MG63 (cell line): ENCODE measurements at regions not wholly inside any gene's neighbourhood (a gene's known extent, or its start where the extent isn't known, plus 50 kb on each side); places are given as distances from the start of the nearest gene placed in this dataset.

Experiments
- DNase-seq: peaks from one replicate; pipeline ENCODE4 v3.0.0-alpha.2; 2020
- H3K27me3 ChIP-seq: fragments of 250-450 bp; sonication (Bioruptor Pico); 2 replicates; pipeline ENCODE4 v1.5.1; 2020; ENCODE audit warnings: mild to moderate bottlenecking, moderate library complexity
- H3K36me3 ChIP-seq: fragments of 250-450 bp; sonication (Bioruptor Pico); 2 replicates; pipeline ENCODE4 v1.5.1; 2020; ENCODE audit warnings: mild to moderate bottlenecking, moderate library complexity
- H3K4me3 ChIP-seq: fragments of 250-450 bp; sonication (Bioruptor Pico); 2 replicates; pipeline ENCODE4 v1.5.1; 2020; ENCODE audit warnings: mild to moderate bottlenecking, moderate library complexity
- H3K9me3 ChIP-seq: fragments of 250-450 bp; sonication (Bioruptor Pico); 2 replicates; pipeline ENCODE4 v1.5.1; 2020; ENCODE audit warnings: mild to moderate bottlenecking, moderate library complexity

DNA sequence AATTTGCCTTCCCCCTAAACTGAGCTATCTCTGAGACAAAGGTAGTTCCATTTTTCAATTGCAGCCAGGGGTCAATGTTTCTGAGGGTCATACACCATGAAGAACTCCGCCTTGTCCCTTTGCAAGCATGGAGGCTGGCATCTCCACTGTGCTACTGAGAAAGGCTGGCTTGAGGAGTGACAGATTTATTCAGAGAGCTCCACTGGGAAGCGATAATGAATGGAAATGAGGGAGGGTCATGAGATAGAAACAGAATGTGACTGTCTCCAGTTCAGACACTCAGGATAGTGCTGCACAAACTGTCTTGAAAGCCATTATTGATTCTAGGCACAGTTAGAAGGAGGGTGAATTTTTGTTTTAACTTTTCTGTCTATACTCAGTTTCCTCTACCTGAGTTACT, 197.5 kb downstream of the ZNF326 start:
- Histone ChIP-seq H3K4me3 (no peak overlapping the region), H3K36me3 (no peaks in the 10 kb centered on the region), H3K9me3 (no peaks in the 10 kb centered on the region), H3K27me3 (no peaks in the 10 kb centered on the region)
- no peak for DNase-seq

DNA sequence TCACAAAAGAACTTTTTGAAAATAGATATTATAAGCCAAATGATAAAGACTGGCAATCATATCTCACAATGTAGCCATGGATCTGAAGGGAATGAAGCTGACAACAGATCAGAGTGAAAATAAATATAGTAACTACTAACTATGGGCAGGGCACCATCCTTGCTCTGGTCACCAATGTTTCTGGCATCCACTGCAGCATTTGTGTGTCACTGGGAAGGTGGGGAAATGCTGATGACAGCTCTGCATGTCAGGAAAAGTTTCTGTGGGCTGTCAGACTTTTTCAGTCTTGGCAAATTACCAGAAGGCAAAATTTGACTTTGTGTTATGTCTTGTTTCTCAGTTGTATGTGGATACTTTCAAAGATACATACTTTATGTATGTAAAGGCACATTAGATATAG, 195.6 kb downstream of the ZNF326 start:
- Histone ChIP-seq H3K36me3 (no peaks in the 10 kb centered on the region), H3K4me3 (no peak overlapping the region), H3K27me3 (no peaks in the 10 kb centered on the region), H3K9me3 (no peaks in the 10 kb centered on the region)
- no peak for DNase-seq

- H3K27me3 ChIP-seq, result no peaks in the 10 kb centered on the region
- no peaks in the 10 kb centered on the region for H3K36me3 ChIP-seq
- no peaks in the 10 kb centered on the region for H3K9me3 ChIP-seq
- no peak overlapping the region for H3K4me3 ChIP-seq
- DNase-seq, result no peak
Observed at GRCh38 chr1:90189889-90190288, 195.0 kb downstream of the ZNF326 start.

- no peaks in the 10 kb centered on the region for H3K36me3 ChIP-seq
- H3K4me3 ChIP-seq, result no peak overlapping the region
- no peaks in the 10 kb centered on the region for H3K9me3 ChIP-seq
- no peak for DNase-seq
- no peaks in the 10 kb centered on the region for H3K27me3 ChIP-seq
Observed at GRCh38 chr1:90187323-90187585, 192.3 kb downstream of the ZNF326 start.

GRCh38 chr1:90186506-90187322, 191.8 kb downstream of the ZNF326 start:
- no peak for DNase-seq
- Histone ChIP-seq H3K27me3 (no peaks in the 10 kb centered on the region), H3K36me3 (no peaks in the 10 kb centered on the region), H3K4me3 (no peak overlapping the region), H3K9me3 (no peaks in the 10 kb centered on the region)

- H3K9me3 ChIP-seq, result no peaks in the 10 kb centered on the region
- no peak for DNase-seq
- H3K27me3 ChIP-seq, result no peaks in the 10 kb centered on the region
- no peak overlapping the region for H3K4me3 ChIP-seq
- H3K36me3 ChIP-seq, result no peaks in the 10 kb centered on the region
Observed at GRCh38 chr1:90176530-90176929, 181.6 kb downstream of the ZNF326 start.

GRCh38 chr1:90175490-90176167, 180.7 kb downstream of the ZNF326 start:
- DNase-seq, result no peak
- Histone ChIP-seq H3K36me3 (no peaks in the 10 kb centered on the region), H3K9me3 (no peaks in the 10 kb centered on the region), H3K27me3 (no peaks in the 10 kb centered on the region), H3K4me3 (no peak overlapping the region)

DNA sequence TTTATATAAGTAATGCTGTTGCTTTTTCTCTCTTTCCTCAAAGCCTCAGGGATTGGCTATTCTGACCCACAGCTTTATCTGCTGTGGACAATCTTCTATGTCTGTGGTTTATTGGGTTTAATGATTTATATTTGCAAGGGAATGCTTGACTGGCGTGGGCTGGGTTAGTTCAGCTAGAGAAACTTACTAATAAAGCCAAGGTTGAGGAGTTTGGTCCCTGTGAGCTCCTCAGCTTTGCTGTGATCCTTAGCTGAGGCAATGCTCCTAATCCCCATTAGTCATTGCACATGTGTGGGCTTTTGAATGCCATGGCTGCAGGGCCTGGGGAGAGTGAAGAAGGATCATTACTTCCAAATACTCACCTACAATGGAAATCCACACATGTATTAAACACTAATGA, 179.3 kb downstream of the ZNF326 start:
- H3K36me3 ChIP-seq, result no peaks in the 10 kb centered on the region
- H3K9me3 ChIP-seq, result no peaks in the 10 kb centered on the region
- DNase-seq, result peak; percentile 18
- no peaks in the 10 kb centered on the region for H3K27me3 ChIP-seq
- no peak overlapping the region for H3K4me3 ChIP-seq

- Histone ChIP-seq H3K4me3 (no peak overlapping the region), H3K9me3 (no peaks in the 10 kb centered on the region), H3K27me3 (no peaks in the 10 kb centered on the region; the same call in 1 of the 2 replicates), H3K36me3 (no peaks in the 10 kb centered on the region)
- no peak for DNase-seq
Observed at GRCh38 chr1:90162216-90162615, 167.3 kb downstream of the ZNF326 start.

DNA sequence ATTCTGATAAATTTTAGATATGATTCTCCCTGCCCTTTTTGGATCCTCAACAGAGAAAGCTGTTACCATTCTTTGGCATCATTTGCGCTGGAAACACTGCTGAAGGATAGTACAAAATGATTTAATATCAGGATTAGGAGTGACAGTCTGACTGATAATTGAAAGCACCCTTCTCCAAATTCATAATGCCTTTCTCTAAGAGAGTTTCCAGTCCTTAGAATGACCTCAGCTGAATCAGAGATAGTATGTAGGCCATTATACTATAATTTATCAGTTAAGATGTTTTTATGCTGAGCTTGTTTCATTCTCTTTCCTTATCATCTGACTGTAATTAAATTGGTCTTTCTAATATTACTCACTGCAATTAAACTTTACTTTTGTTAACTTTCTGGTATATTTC, 166.7 kb downstream of the ZNF326 start:
- H3K4me3 ChIP-seq, result no peak overlapping the region
- no peaks in the 10 kb centered on the region; the same call in 1 of the 2 replicates for H3K27me3 ChIP-seq
- H3K9me3 ChIP-seq, result no peaks in the 10 kb centered on the region
- DNase-seq, result no peak
- no peaks in the 10 kb centered on the region for H3K36me3 ChIP-seq

- H3K4me3 ChIP-seq, result no peak overlapping the region
- H3K36me3 ChIP-seq, result no peaks in the 10 kb centered on the region
- H3K27me3 ChIP-seq, result no peaks in the 10 kb centered on the region
- no peak for DNase-seq
- no peaks in the 10 kb centered on the region for H3K9me3 ChIP-seq
Observed at GRCh38 chr1:90155721-90156487, 161.0 kb downstream of the ZNF326 start.

DNA sequence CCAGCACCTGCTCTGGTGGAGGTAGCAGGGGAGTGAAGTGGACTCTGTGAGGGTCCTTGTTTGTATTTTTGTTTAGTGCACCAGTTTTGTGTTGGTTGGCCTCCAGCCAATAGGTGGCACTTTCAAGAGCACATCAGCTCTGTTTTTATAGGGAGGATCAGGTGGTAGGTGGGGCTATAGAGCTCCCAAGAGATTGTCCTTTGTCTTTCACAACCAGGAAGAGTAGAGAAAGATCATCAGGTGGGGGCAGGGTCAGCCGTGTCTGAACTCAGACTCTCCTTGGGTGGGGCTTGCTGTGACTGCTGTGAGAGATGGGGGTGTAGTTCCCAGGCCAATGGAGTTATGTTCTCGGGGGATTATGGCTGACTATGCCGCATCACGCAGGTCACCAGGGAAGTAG, 159.8 kb downstream of the ZNF326 start:
- Histone ChIP-seq H3K27me3 (no peaks in the 10 kb centered on the region), H3K4me3 (no peak overlapping the region), H3K9me3 (no peaks in the 10 kb centered on the region), H3K36me3 (no peaks in the 10 kb centered on the region)
- no peak for DNase-seq

DNA sequence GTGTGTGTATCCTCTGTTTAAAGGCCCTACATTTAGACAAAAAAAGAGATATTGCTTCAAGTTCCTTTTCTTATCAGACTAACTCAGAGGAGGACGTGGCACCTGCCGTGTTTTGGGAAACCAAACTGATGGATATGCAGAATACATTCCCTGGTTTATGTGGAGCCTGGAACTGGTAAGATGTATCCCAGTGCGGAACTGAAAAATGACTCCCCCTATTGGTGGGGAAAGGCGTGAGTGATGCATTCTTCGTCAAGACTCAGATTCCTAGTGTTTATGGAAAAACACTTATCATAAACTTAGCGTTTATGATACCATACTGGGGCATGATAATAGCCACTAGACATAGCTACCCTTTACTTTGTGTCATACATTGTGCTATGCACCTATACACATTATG, 154.2 kb downstream of the ZNF326 start:
- Histone ChIP-seq H3K27me3 (no peaks in the 10 kb centered on the region), H3K9me3 (no peaks in the 10 kb centered on the region), H3K4me3 (no peak overlapping the region), H3K36me3 (no peaks in the 10 kb centered on the region)
- DNase-seq, result no peak

DNA sequence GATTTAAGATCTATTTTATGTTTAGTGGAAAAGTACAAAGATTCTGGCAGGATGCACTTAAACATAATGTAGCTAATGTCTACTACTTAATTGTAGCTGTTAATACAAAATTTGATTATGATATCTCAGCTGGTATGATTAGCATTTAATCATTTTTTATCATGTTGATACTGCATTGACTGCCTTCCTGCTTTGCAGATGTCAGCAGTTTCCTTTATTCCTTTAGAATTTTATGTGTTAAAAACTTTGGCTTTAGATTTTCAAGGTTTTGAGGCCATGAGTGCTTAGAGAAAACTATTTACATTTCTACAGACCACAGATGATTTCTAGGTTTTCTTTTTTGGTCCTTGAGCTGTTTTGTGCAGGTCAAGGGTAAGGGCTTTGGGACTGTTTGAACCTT, 152.2 kb downstream of the ZNF326 start:
- no peaks in the 10 kb centered on the region for H3K36me3 ChIP-seq
- DNase-seq, result no peak
- no peaks in the 10 kb centered on the region for H3K27me3 ChIP-seq
- H3K4me3 ChIP-seq, result no peak overlapping the region
- no peaks in the 10 kb centered on the region for H3K9me3 ChIP-seq

- Histone ChIP-seq H3K36me3 (no peaks in the 10 kb centered on the region), H3K4me3 (no peak overlapping the region), H3K9me3 (no peaks in the 10 kb centered on the region), H3K27me3 (no peaks in the 10 kb centered on the region)
- DNase-seq, result no peak
Observed at GRCh38 chr1:90144820-90145219, 149.9 kb downstream of the ZNF326 start.

DNA sequence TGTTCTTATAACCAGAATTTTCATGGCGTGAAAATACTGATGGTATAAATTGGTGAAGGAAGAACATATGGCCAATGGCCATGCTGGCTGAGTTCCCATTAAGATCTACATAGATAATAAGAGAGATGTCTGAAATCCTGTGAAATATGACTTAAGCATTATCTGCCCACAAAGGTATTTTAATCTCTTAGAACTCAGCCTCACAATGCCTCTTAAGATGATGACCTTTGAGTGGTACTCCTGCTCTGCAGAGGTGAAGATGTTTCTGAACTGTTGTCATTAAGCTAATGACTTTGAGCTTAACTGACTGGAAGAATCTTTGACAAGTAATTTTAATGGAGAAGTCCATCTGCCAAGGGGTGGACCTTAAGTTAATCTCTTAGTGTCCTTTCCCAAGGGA, 148.7 kb downstream of the ZNF326 start:
- H3K4me3 ChIP-seq, result no peak overlapping the region
- DNase-seq, result no peak
- H3K27me3 ChIP-seq, result no peaks in the 10 kb centered on the region
- H3K9me3 ChIP-seq, result no peaks in the 10 kb centered on the region
- H3K36me3 ChIP-seq, result no peaks in the 10 kb centered on the region

GRCh38 chr1:90142697-90143096, 147.8 kb downstream of the ZNF326 start:
- Histone ChIP-seq H3K27me3 (no peaks in the 10 kb centered on the region), H3K36me3 (no peaks in the 10 kb centered on the region), H3K9me3 (no peaks in the 10 kb centered on the region), H3K4me3 (no peak overlapping the region)
- no peak for DNase-seq

- Histone ChIP-seq H3K36me3 (no peaks in the 10 kb centered on the region), H3K27me3 (no peaks in the 10 kb centered on the region), H3K9me3 (no peaks in the 10 kb centered on the region), H3K4me3 (no peak overlapping the region)
- DNase-seq, result no peak
Observed at GRCh38 chr1:90139837-90140236, 144.9 kb downstream of the ZNF326 start.
